ENCODE measurements at regions not wholly inside any gene's neighbourhood (a gene's known extent, or its start where the extent isn't known, plus 50 kb on each side); places are given as distances from the start of the nearest gene placed in this dataset. TPM values are rescaled to one million over a fixed set of nuclear protein-coding genes. Genes with fewer than 3 reads are reported as not detected.
A peak's percentile ranks its signal among the peaks of the same experiment; 100 is the strongest.

GRCh38 chr5:149429839-149430721, 51.0 kb upstream of the IL17B start:
- peak overlapping the region; percentile 68 for H3K27ac ChIP-seq (ENCODE audit: low read depth, low read length)
- ChIA-PET POLR2A (interaction anchor here (1.1 kb wide), 1 partner anchor 49 kb away, joined by 3 read pairs; no protein-coding TSS in a partner anchor), CTCF (interaction anchor here (0.7 to 8.9 kb wide), 7 partner anchors 12 to 189 kb away, joined by 3 to 138 read pairs (median 3); no protein-coding TSS in a partner anchor)
- H3K9me3 ChIP-seq (ENCODE audit: control insufficient read depth, insufficient read depth, low read length): no peaks in the 10 kb centered on the region; the same call in 1 of the 2 replicates
- DNase-seq (ENCODE audit: low read depth, low spot score): no peak
- no peaks in the 10 kb centered on the region for H3K27me3 ChIP-seq (ENCODE audit: control insufficient read depth, insufficient read depth, low read length)
- TF ChIP-seq CTCF (IDR thresholded peaks at IDR 0.05; ENCODE audit: low read depth, low read length): peak; percentile 48
- no peak overlapping the region for H3K4me3 ChIP-seq (ENCODE audit: low read depth, low read length)

Small RNA genes in the stretch of these regions (small RNA-seq; reads per million reads assigned to genes)
- not detected for gene MIR145 (ENCODE audit: insufficient read length, low read depth)
